HG02759 (cell line): ENCODE measurements at regions not wholly inside any gene's neighbourhood (a gene's known extent, or its start where the extent isn't known, plus 50 kb on each side); places are given as distances from the start of the nearest gene placed in this dataset.

ENCODE experiments used
- ATAC-seq: cut with Tn5 transposase; IDR thresholded peaks from one replicate; pipeline ENCODE4 v1.9.1; 2021; ENCODE audit warnings: mild to moderate bottlenecking, moderate library complexity; ENCODE audit not compliant: unreplicated experiment

- ATAC-seq, result no peak
Observed at GRCh38 chr7:67962863-67963262, 966.2 kb downstream of the TYW1 start.

- ATAC-seq, result no peak
Observed at GRCh38 chr7:67976490-67976889, 979.9 kb downstream of the TYW1 start.

DNA sequence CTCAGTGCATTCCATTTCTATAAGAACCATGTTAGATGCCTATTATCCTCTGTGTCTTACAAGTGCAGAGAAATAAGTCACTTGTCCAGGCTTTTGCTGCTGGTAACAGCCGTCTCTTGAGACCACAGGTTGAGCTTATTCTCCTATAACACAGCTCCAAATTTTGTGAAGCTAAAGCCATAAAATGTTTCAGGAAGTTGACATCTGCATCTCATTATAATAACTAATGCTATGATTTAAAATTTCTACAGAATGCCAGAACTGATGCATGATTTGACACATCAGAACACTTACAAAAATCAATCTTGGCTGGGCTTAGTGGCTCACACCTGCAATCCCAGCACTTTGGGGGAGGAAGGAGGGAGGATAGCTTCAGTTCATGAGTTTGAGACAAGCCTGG lies 986.9 kb downstream of the TYW1 start:
- ATAC-seq, result no peak

GRCh38 chr7:67984326-67984725 lies 987.7 kb downstream of the TYW1 start:
- no peak for ATAC-seq

DNA sequence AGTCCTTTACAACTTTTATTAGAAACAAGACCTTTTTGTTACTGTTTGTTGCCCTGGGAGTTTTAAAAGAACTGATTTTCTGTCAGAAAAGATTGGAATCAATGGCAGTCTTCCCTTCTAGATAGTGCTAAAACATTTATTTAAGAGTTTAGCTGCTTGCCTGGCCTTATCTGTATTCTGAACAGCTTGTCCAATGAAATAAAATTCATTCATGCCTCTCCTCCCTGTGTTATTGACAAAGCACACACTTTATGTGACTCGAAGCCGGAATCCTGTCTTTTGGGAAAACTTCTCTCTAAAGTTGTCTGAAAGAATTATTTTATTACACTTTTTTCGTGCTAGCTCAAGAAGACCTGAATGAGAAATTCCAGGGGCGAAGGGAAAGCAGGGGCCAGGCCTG lies 992.5 kb downstream of the TYW1 start:
- ATAC-seq, result no peak

DNA sequence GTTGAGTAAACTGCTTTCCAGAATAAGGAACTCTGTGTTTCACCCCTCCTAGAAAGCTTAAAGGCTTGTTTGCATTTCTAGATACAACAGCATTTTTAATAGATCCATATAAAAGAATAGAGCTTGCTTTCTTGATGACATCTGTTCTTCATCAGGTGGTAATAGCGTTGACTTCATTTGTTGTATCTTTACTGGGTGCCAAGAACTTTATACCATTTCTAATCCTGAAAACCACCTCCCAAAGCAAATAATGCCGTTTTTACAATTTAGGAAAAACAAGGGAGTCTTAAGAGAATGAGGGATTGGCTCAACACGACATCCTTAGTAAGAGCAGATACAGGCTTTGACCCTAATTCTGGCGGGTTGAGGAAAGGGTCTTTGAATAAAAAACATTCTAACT lies 993.4 kb downstream of the TYW1 start:
- ATAC-seq, result no peak

DNA sequence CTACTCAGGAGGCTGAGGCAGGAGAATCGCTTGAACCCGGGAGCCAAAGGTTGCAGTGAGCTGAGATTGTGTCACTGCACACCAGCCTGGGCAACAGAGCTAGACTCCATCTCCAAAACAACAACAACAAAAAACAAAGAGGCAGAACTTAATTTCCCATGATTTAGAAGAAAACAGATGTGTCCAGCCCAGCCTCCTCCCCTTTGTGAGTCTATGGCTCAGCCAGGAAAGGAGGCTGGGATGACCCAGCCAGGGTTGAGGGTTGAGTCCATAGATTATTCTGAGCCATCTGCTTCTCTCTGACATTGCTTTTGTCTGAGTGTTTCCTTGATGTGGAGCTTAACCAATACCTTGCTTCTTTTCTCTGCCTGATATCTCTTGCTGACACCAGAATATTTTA lies 994.1 kb downstream of the TYW1 start:
- no peak for ATAC-seq

DNA sequence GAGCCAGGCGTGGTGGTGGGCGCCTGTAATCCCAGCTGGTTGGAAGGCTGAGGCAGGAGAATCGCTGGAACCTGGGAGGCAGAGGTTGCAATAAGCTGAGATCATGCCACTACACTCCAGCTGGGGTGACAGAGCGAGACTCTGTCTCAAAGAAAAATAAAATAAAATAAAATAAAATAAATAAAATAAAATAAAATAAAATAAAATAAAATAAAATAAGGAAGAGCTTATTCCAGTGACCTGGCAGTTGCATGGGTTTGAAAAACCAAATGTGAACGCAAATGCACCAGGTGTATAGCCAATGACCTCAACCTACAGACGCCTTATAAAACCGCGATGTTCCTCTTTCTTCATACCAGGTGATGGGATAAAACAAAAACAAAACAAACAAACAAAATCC lies 995.7 kb downstream of the TYW1 start:
- ATAC-seq, result no peak

GRCh38 chr7:68005992-68006391 lies 1009.4 kb downstream of the TYW1 start:
- ATAC-seq, result no peak

- no peak for ATAC-seq
Observed at GRCh38 chr7:68006619-68007018, 1010.0 kb downstream of the TYW1 start.

GRCh38 chr7:68009716-68010115 lies 1013.1 kb downstream of the TYW1 start:
- ATAC-seq, result no peak

DNA sequence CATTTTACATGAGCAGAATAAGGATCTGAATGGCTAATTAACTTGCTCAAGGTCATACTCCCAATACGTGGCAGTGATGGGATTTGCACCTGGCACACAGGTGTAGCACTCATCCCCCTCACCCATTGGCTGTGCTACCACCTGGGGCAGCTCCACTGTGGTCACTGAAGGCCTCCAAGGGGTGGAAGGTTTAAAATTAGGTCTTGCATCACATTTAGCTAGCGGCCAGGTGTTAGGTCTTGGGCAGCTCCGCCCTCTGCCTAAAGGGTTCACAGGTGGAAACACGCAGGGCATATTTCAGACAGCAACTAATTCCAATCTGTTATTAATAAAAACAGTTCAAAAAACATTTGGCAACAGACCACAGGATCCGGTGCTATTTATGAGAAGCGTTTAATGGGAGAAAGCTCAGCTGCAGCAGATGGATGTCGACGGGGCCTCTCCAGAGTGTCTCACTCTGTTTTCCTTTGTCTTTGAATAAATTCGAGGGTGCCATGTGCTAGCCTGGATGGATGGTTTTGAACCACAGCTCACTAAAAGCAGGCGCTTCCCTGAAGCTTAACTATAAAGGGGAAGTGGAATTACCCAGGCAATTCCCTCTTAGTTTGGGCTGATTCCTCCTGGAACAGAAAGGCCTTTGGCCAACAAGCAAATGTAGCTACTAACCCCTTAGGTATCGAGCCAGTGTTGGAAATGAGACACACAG lies 1017.6 kb downstream of the TYW1 start:
- ATAC-seq, result no peak

DNA sequence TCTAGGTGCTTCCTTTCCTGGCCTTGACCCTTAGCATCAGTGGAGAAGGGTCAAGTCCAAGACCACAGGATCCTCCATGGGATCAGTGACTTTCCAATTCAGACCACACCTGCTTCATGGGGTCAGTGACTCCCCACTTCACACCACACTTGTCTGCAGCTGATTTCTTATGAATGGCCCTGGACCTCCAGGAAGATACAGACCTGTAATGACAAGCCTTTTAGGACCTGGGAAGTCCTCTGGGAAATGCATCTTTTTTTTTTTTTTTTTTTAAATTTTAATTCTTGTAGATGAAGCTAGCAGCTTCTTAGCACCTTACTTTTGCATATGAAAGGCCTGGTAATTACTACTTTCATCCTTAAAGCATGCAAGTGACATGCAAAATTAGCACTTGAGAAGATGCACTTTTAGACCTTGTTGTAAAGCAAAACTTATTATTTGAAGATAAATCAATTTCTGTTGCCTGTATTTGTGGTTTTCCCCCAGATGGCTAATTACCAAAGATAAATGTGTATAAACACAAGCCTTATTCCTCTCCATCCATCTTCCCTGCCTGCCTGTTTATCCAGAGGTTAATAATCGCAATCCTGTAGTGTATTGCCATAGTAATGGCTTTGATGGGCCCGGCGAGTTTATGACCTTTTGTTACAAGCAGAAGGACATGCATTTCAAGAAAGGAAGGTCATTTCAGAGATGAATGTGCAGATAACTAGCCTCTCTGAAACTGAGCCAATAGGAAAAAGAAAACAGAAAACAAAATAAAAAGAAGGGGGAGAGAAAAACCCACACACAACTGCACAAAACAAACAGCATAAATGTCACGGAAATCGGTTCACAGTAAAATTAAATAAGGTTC lies 1018.7 kb downstream of the TYW1 start:
- ATAC-seq, result no peak

- ATAC-seq, result no peak
Observed at GRCh38 chr7:68015978-68016532, 1019.4 kb downstream of the TYW1 start.

GRCh38 chr7:68020102-68020501 lies 1023.5 kb downstream of the TYW1 start:
- ATAC-seq, result no peak

GRCh38 chr7:68025369-68025768 lies 1028.7 kb downstream of the TYW1 start:
- no peak for ATAC-seq

GRCh38 chr7:68030530-68030929 lies 1033.9 kb downstream of the TYW1 start:
- ATAC-seq, result no peak

- ATAC-seq, result no peak
Observed at GRCh38 chr7:68031180-68031943, 1034.7 kb downstream of the TYW1 start.

GRCh38 chr7:68038621-68039314 lies 1042.1 kb downstream of the TYW1 start:
- no peak for ATAC-seq

DNA sequence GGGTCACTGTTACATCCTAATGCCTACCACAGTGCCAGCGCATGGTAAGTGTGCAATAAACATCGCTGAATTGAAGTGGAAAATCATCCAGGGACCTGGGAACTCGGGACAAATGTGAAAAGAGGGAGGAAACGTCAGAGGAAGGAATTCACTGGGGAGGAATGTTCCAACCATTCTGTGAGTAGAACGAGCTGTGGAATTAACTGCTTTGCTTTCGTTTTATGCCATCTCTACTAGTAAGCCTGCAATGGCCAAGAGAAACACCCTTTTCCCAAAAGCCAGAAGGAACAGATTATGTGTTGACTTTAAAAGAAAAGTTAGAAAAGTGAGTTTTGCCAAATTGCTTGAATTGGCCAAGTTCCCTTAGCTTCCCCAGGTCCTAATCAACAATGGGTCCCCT lies 1044.9 kb downstream of the TYW1 start:
- ATAC-seq, result no peak

DNA sequence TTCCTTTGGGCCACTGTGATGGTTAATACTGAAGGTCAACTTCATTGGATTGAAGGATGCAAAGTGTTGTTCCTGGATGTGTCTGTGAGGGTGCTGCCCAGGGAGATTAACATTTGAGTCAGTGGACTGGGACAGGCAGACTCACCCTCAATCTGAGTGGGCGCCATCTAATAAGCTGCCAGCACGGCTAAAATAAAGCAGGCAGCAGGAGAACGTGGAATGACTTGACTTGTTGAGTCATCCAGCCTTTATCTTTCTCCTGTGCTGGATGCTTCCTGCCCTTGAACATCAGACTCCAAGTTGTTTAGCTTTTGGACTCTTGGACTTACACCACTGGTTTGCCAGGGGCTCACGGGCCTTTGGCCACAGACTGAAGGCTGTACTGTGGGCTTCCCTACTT lies 1046.9 kb downstream of the TYW1 start:
- ATAC-seq, result no peak
